Stimulated activated naive CD8-positive, alpha-beta T cell treated with anti-CD3 and anti-CD28 coated beads, Interleukin-15, amount 100 ng/mL, for 72 hours (primary cell): ENCODE measurements at regions not wholly inside any gene's neighbourhood (a gene's known extent, or its start where the extent isn't known, plus 50 kb on each side); places are given as distances from the start of the nearest gene placed in this dataset.
"Not testable (repeated sequence)": the region's sequence is repeated elsewhere in the genome, so short reads cannot be mapped to it uniquely, and the experiment has no call there.

Experiments used
- ATAC-seq: fragments of 150-1000 bp; cut with Tn5 transposase; 2 replicates; pipeline ENCODE4 v1.10.0; 2021; ENCODE audit warnings: mild to moderate bottlenecking, moderate library complexity
- DNase-seq, 2 donors: peaks; one replicate each; pipeline ENCODE4 v3.0.0; 2021 to 2022
- H3K27ac Mint-ChIP-seq, 2 donors: one replicate each; pipeline ENCODE4 v1.8.0; 2022; ENCODE audit warnings: mild to moderate bottlenecking in 2 of 2, mixed read lengths in 2 of 2, moderate library complexity in 2 of 2
- H3K27me3 Mint-ChIP-seq: one replicate; pipeline ENCODE4 v1.8.0; 2022; ENCODE audit warnings: mixed read lengths
- H3K4me1 Mint-ChIP-seq: one replicate; pipeline ENCODE4 v1.8.0; 2022; ENCODE audit warnings: mild to moderate bottlenecking, mixed read lengths
- H3K4me3 Mint-ChIP-seq, 2 donors: one replicate each; pipeline ENCODE4 v1.8.0; 2022; ENCODE audit warnings: mild to moderate bottlenecking in 2 of 2, mixed read lengths in 2 of 2, moderate library complexity in 1 of 2
- H3K9me3 Mint-ChIP-seq, 2 donors: one replicate each; pipeline ENCODE4 v1.8.0; 2022; ENCODE audit warnings: mixed read lengths in 2 of 2

DNA sequence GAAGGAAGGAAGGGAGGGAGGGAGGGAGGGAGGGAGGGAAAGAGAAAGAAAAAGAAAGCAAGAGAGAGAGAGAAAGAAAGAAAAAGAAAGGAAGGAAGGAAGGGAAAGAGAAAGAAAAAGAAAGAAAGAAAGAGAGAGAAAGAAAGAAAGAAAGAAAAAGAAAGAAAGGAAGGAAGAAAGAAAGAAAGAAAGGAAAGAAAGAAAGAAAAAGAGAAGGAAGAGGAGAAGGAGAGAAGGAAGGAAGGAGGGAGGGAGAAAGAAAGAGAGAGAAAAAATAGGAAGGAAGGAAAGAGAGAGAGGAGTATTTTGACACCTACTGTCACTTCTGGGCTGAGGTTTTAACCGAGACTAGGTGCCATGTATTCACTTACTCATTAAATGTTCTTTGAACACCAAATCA lies 166.6 kb upstream of the PKN2 start:
- not testable (repeated sequence) for ATAC-seq, H3K9me3 Mint-ChIP-seq, H3K4me3 Mint-ChIP-seq, H3K27me3 Mint-ChIP-seq, H3K4me1 Mint-ChIP-seq, H3K27ac Mint-ChIP-seq, DNase-seq

DNA sequence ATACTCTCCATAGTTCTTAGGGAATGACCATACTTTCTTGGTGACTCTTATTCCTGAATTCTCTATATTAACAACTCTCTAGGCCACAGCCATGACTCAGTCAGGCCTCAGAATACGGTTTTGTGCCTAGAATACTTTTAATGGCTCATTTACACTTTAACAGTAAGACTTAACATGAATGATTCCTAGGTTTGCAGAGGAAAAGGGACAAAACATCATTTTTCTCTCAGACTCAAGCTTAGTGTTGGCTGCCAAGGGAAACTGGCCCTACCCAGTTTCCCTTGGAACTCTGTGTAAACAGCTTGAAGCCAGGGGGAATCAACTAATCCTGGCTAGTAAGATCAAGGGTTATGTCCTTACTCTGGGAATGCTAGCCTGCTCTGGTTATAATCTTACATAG lies 164.9 kb upstream of the PKN2 start:
- Mint-ChIP-seq H3K9me3 (no peaks in the 10 kb centered on the region), H3K4me1 (no peaks in the 10 kb centered on the region), H3K27ac (no peak overlapping the region), H3K4me3 (no peak overlapping the region), H3K27me3 (peaks cover 8% of the 10 kb centered on the region)
- DNase-seq (no peak), ATAC-seq (no peak)

GRCh38 chr1:88523854-88524528 lies 160.1 kb upstream of the PKN2 start:
- no peak for DNase-seq
- ATAC-seq: no peak

DNA sequence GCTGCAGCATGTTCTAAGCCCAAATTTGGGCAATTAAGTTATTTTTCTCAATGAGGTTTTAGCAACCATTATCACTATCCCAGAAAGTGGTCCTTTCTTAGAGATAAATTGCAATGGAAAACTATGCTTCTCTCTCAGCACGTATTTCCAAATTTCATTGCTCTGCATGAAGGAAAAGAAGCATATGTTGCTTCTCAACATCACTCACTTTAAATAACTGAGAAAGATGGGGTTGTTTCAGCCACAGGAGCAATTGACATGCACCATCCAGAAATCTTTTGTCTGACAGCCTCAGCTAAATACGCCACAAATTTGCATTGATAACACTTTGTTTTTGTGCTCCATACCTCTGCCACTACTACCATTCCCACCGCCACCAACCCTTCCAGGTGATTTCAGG lies 157.6 kb upstream of the PKN2 start:
- no peaks in the 10 kb centered on the region for H3K4me1 Mint-ChIP-seq
- H3K9me3 Mint-ChIP-seq: no peaks in the 10 kb centered on the region
- ATAC-seq: no peak
- peaks cover 7% of the 10 kb centered on the region for H3K27me3 Mint-ChIP-seq
- H3K27ac Mint-ChIP-seq: peak overlapping the region in 1 of 2 donors; percentile 43
- no peak overlapping the region for H3K4me3 Mint-ChIP-seq
- no peak for DNase-seq

More at GRCh38 chr1:88523854-88524528, 160.1 kb upstream of the PKN2 start:
- Mint-ChIP-seq H3K9me3 (no peaks in the 10 kb centered on the region), H3K4me3 (no peak overlapping the region), H3K27me3 (no peaks in the 10 kb centered on the region), H3K4me1 (no peaks in the 10 kb centered on the region), H3K27ac (no peak overlapping the region)

- H3K27me3 Mint-ChIP-seq: peaks cover 7% of the 10 kb centered on the region
- DNase-seq (no peak), ATAC-seq (no peak)
- no peak overlapping the region for H3K27ac Mint-ChIP-seq
- H3K9me3 Mint-ChIP-seq: no peaks in the 10 kb centered on the region
- H3K4me1 Mint-ChIP-seq: no peaks in the 10 kb centered on the region
- no peak overlapping the region for H3K4me3 Mint-ChIP-seq
Observed at GRCh38 chr1:88528792-88529191, 155.3 kb upstream of the PKN2 start.

GRCh38 chr1:88529581-88529980 lies 154.5 kb upstream of the PKN2 start:
- Mint-ChIP-seq H3K4me1 (no peaks in the 10 kb centered on the region), H3K4me3 (no peak overlapping the region), H3K27me3 (peaks cover 7% of the 10 kb centered on the region), H3K27ac (no peak overlapping the region), H3K9me3 (no peaks in the 10 kb centered on the region)
- DNase-seq (no peak), ATAC-seq (no peak)

DNA sequence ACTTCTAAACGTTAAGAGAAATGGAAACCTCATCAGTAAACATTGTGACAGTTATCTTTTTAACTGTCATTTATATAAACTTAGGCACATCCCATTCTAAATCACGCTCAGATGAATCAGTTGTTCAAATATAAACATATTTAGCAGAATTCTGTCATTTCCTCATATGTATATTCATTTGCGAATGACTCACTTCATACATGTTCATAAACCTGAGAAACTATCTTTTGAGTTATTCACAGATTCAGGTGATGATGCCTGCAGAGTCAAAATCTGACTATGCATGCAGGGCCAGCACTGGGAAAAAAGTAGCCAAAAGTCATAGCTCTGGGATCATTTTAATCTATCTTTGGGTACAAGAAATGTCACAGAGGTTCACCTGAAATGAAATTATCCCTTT lies 153.8 kb upstream of the PKN2 start:
- H3K27me3 Mint-ChIP-seq: peaks cover 7% of the 10 kb centered on the region
- no peak overlapping the region for H3K4me3 Mint-ChIP-seq
- DNase-seq (no peak), ATAC-seq (no peak)
- no peaks in the 10 kb centered on the region for H3K4me1 Mint-ChIP-seq
- H3K9me3 Mint-ChIP-seq: no peaks in the 10 kb centered on the region
- H3K27ac Mint-ChIP-seq: no peak overlapping the region

DNA sequence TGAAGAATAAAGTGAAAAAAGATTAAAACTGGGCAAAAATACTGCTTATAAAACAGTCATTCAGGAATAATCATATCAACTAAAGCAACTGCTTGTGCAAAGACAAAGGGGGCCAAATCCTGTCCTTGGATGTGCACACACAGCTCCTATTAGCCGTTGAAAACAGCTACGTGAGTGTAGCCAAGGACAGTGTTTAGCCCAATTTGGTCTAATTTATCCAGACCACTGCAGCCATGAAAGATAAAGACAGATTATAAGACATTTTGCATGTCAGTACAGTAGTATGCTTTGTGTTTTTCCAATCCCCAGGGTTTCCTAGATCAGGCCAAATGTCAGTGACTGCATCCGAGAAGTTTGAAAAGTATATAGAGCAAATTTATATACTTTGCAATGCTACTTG lies 146.3 kb upstream of the PKN2 start:
- Mint-ChIP-seq H3K4me1 (no peaks in the 10 kb centered on the region), H3K4me3 (no peak overlapping the region), H3K27ac (no peak overlapping the region), H3K9me3 (no peaks in the 10 kb centered on the region), H3K27me3 (no peaks in the 10 kb centered on the region)
- no peak for ATAC-seq
- no peak for DNase-seq

DNA sequence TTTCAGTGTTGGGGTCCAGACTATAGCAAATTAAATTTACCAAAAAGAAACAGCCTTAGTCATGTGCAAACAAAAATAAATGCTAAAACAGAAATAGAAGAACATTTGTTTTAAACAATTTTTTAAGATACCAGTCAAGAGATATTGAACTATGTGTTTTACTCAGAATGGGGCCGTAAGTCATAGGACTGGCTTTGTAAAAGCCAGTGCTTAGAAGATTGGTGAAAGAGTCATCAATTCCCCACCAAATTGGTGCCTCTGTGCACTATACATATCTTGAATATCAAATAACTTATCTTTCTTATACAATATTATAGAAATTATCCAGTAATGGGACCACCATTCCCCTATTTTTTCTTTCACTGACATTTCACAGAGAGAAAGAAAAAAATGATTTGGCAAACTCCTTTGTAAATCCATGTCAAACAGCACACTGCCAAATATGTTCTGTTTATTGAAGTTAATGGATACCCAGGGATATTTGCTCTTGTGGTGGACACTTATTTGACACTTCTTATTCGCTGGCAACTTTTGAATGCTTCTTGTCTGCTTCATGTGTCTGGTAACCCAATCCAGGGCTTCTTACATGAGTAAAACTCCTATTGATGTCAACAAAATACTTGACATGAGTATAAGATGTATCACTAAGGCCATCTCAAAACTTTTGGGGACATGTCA lies 145.7 kb upstream of the PKN2 start:
- Mint-ChIP-seq H3K27ac (no peak overlapping the region), H3K4me1 (no peaks in the 10 kb centered on the region), H3K9me3 (no peaks in the 10 kb centered on the region), H3K4me3 (no peak overlapping the region), H3K27me3 (peaks cover under 1% of the 10 kb centered on the region)
- DNase-seq (no peak), ATAC-seq (no peak)

DNA sequence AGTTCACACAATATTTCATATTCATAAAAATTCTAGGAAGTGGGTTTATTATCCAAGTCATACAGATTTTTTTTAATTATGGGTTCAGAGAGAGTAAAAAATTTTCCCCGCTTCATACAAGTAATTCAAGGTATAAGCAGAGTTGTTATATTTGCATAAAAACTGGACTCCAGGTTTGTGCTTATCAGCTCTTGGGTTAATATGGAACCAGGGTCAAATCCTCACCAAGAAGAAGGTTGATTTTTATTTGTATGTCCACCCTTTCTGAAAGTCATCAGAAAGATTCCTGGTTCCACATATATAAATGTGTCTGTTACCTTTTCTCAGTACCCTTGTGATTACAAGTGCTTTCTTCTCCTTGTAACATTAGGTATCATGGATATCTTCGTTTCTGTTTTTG lies 143.8 kb upstream of the PKN2 start:
- Mint-ChIP-seq H3K27me3 (peaks cover 8% of the 10 kb centered on the region), H3K4me3 (no peak overlapping the region), H3K4me1 (no peaks in the 10 kb centered on the region), H3K9me3 (peaks cover 0 to 5% of the 10 kb centered on the region in 2 donors), H3K27ac (no peak overlapping the region)
- ATAC-seq: no peak
- DNase-seq: no peak

DNA sequence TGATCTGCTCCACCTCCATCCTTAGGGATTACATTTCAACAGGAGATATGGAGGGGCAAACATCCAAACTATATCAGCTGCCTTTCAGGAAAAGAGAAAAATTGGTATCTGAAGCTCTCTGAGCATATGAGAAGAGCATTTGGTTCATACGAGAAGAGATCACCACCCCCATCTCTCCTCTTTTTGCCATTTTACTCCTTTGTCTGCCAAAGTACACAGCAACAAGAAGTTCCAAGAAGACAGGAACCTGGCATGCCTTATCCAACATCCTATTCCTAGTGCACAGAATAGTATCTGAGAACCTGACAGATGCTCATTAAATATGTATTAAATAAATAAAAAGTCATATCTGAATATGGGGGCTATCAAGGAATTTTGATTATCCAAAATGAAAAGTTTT lies 142.5 kb upstream of the PKN2 start:
- Mint-ChIP-seq H3K4me3 (no peak overlapping the region), H3K27ac (no peak overlapping the region), H3K27me3 (peaks cover 8% of the 10 kb centered on the region), H3K4me1 (no peaks in the 10 kb centered on the region), H3K9me3 (peaks cover 0 to 5% of the 10 kb centered on the region in 2 donors)
- no peak for ATAC-seq
- no peak for DNase-seq

DNA sequence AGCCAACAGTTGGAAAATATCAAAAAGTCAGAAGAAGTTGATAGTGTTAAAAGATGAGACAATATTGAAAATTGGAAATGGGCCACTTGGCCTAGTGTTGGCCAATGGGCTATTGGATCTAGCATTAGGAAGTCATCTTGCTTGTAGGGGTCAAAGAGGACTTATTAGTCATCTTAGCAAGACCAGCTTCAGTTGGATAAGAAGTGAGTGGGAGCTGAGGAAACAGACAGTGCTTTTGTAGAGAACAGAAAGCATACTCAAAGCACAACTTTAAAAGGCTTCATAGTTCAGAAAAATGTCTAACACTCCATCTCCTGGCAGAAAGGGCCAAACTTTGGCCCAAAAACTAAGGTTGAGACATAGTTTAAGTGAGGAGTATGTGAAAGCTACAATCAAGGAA lies 139.9 kb upstream of the PKN2 start:
- no peak overlapping the region for H3K4me3 Mint-ChIP-seq
- H3K27me3 Mint-ChIP-seq: peaks cover 8% of the 10 kb centered on the region
- no peak for ATAC-seq
- H3K27ac Mint-ChIP-seq: no peak overlapping the region
- H3K4me1 Mint-ChIP-seq: no peaks in the 10 kb centered on the region
- peaks cover 0 to 5% of the 10 kb centered on the region in 2 donors for H3K9me3 Mint-ChIP-seq
- DNase-seq: no peak

- no peaks in the 10 kb centered on the region for H3K4me1 Mint-ChIP-seq
- no peak overlapping the region for H3K27ac Mint-ChIP-seq
- no peaks in the 10 kb centered on the region for H3K9me3 Mint-ChIP-seq
- ATAC-seq (no peak), DNase-seq (no peak)
- no peak overlapping the region for H3K4me3 Mint-ChIP-seq
- H3K27me3 Mint-ChIP-seq: no peaks in the 10 kb centered on the region
Observed at GRCh38 chr1:88549536-88549935, 134.5 kb upstream of the PKN2 start.

GRCh38 chr1:88552226-88552625 lies 131.8 kb upstream of the PKN2 start:
- no peaks in the 10 kb centered on the region for H3K9me3 Mint-ChIP-seq
- H3K27me3 Mint-ChIP-seq: no peaks in the 10 kb centered on the region
- no peaks in the 10 kb centered on the region for H3K4me1 Mint-ChIP-seq
- no peak for ATAC-seq
- no peak overlapping the region for H3K4me3 Mint-ChIP-seq
- no peak overlapping the region for H3K27ac Mint-ChIP-seq
- no peak for DNase-seq

DNA sequence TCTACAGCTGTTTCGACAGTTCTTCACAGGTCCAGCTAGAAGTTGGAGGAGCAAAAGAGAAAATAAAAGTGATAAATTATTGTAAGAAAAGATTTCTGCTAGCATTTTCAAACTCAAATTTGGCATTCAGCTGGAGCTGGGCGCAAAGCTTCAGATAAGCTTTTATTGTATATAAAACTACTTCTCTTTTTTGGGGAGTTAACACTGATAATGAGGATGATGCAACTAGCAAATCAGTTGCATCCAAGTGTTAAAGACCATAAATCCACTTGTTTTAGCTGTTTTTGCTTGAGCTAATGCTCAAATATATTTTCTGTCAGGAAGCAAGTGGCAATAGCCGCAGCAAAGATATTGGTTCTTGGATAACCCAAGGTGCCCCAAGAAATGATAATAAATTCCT lies 127.1 kb upstream of the PKN2 start:
- no peak overlapping the region for H3K4me3 Mint-ChIP-seq
- ATAC-seq: no peak
- H3K27ac Mint-ChIP-seq: no peak overlapping the region
- DNase-seq: no peak
- no peaks in the 10 kb centered on the region for H3K27me3 Mint-ChIP-seq
- H3K9me3 Mint-ChIP-seq: no peaks in the 10 kb centered on the region
- no peaks in the 10 kb centered on the region for H3K4me1 Mint-ChIP-seq

DNA sequence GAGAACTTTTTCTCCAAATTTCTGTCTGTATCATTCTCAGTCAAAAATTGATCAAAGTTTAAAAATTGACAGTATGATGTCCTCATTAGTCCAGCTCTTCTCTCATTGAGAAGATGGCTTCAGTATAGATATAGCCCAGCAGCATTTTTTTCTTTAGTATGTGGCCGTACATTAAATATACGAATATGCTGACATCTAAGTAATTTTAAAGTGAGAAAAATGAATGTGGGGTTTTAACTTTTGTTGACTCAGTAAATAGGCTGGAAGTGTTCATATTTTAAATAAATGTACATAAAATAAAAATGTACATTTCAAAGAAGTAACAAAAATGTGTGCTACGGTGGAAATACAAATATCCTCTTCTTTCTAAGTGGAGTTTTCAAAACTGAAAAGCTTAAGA lies 123.5 kb upstream of the PKN2 start:
- DNase-seq (no peak), ATAC-seq (no peak)
- Mint-ChIP-seq H3K27me3 (no peaks in the 10 kb centered on the region), H3K27ac (no peak overlapping the region), H3K4me3 (no peak overlapping the region), H3K4me1 (no peaks in the 10 kb centered on the region), H3K9me3 (no peaks in the 10 kb centered on the region)

DNA sequence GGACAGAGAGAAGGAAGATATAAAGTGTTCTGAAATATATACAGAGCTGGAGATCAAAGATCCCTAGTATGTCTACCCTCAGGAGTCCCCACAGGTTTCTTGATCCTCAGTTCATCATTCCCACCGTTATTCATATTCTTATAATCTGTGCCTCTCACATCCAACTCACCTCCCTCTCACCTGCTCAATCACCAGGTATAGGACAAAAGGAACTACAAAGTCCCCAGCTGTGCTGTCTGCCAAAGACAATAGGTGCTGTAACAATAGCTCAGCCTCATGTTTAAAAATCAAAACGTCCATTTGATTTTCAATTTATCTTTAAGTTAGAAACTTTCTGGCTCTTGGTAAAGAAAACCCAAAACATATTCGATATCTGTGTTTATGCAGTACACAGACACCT lies 121.1 kb upstream of the PKN2 start:
- no peaks in the 10 kb centered on the region for H3K4me1 Mint-ChIP-seq
- ATAC-seq: no peak
- H3K9me3 Mint-ChIP-seq: no peaks in the 10 kb centered on the region
- no peak for DNase-seq
- H3K27ac Mint-ChIP-seq: peak overlapping the region in 1 of 2 donors; percentile 75
- H3K4me3 Mint-ChIP-seq: no peak overlapping the region
- H3K27me3 Mint-ChIP-seq: no peaks in the 10 kb centered on the region
